CD4-positive, alpha-beta T cell (primary cell): ENCODE measurements at regions not wholly inside any gene's neighbourhood (a gene's known extent, or its start where the extent isn't known, plus 50 kb on each side); places are given as distances from the start of the nearest gene placed in this dataset.

Experiments used
- ATAC-seq: fragments of 200-7000 bp; cut with Tn5 transposase; one replicate; pipeline ENCODE4 v1.10.0; 2022; ENCODE audit warnings: mild to moderate bottlenecking; ENCODE audit not compliant: poor library complexity
- CTCF ChIA-PET: fragments of 350-600 bp; sonication (Branson Sonifier 250); formaldehyde crosslinking; loops from one replicate; lab custom pipeline; 2021; ENCODE audit warnings: antibody characterized with exemption, inconsistent platforms; lab: Charles Lee
- POLR2A ChIA-PET: fragments of 350-600 bp; sonication (Branson Sonifier 250); formaldehyde crosslinking; loops from one replicate; lab custom pipeline; 2021; ENCODE audit warnings: antibody characterized with exemption, inconsistent platforms; lab: Charles Lee
- DNase-seq, 14 experiments: peaks; one replicate each; pipeline ENCODE4 v3.0.0-alpha.2; 2013 to 2020; ENCODE audit warnings: mixed read lengths in 2 of 14
- H3K27ac ChIP-seq, 2 donors: one replicate each; pipeline versions ENCODE4 v1.5.1 to v1.7.0; 2013; ENCODE audit warnings: low read length in 2 of 2, low read depth in 1 of 2, mild to moderate bottlenecking in 1 of 2
- H3K27me3 ChIP-seq, 2 experiments: 1 replicate in 1 of 2; 2 replicates in 1 of 2; pipeline versions ENCODE4 v1.6.1 to v1.7.0; 2013; ENCODE audit warnings: low read length in 2 of 2, control low read depth in 1 of 2, mild to moderate bottlenecking in 1 of 2, moderate library complexity in 1 of 2; ENCODE audit not compliant: insufficient read depth in 2 of 2, control insufficient read depth in 1 of 2
- H3K36me3 ChIP-seq: one replicate; pipeline ENCODE4 v1.6.1; 2013; ENCODE audit warnings: low read length, control low read depth; ENCODE audit not compliant: insufficient read depth
- H3K4me1 ChIP-seq: one replicate; pipeline ENCODE4 v1.6.1; 2013; ENCODE audit warnings: low read length, control low read depth; ENCODE audit not compliant: insufficient read depth
- H3K4me3 ChIP-seq: one replicate; pipeline ENCODE4 v1.5.1; 2013; ENCODE audit warnings: mild to moderate bottlenecking, low read length, moderate library complexity
- H3K9me3 ChIP-seq, 2 experiments: 1 replicate in 1 of 2; 2 replicates in 1 of 2; pipeline versions ENCODE4 v1.6.1 to v1.7.0; 2013; ENCODE audit warnings: low read length in 2 of 2, mild to moderate bottlenecking in 2 of 2, control low read depth in 1 of 2, moderate library complexity in 1 of 2; ENCODE audit not compliant: control insufficient read depth in 1 of 2, insufficient read depth in 1 of 2
- H3K27ac Mint-ChIP-seq: one replicate; pipeline ENCODE4 v1.8.0; 2020; ENCODE audit warnings: mixed read lengths
- H3K27me3 Mint-ChIP-seq: one replicate; pipeline ENCODE4 v1.8.0; 2021; ENCODE audit warnings: mixed read lengths
- H3K36me3 Mint-ChIP-seq: one replicate; pipeline ENCODE4 v1.8.0; 2021; ENCODE audit warnings: low read depth, mixed read lengths
- H3K4me1 Mint-ChIP-seq: one replicate; pipeline ENCODE4 v1.8.0; 2021; ENCODE audit warnings: low read depth, mixed read lengths
- H3K4me3 Mint-ChIP-seq: one replicate; pipeline ENCODE4 v1.8.0; 2020; ENCODE audit warnings: mild to moderate bottlenecking, mixed read lengths
- H3K9me3 Mint-ChIP-seq: one replicate; pipeline ENCODE4 v1.8.0; 2020; ENCODE audit warnings: mixed read lengths
- intact Hi-C, 2 experiments: fragments of 100-400 bp; cut with DNase I in 1 of 2; cut with micrococcal nuclease in 1 of 2; formaldehyde crosslinking; loops; one replicate each; pipeline versions ENCODE4 v1.15.1 to v1.9.0; 2023 to 2025; cut with DNase I, micrococcal nuclease
- TF ChIP-seq, protein P1 (sequence below): fragments of 200-600 bp; IDR thresholded peaks from one replicate; pipeline ENCODE4 v1.8.0; 2022; ENCODE audit warnings: antibody characterized with exemption, mild to moderate bottlenecking

DNA sequence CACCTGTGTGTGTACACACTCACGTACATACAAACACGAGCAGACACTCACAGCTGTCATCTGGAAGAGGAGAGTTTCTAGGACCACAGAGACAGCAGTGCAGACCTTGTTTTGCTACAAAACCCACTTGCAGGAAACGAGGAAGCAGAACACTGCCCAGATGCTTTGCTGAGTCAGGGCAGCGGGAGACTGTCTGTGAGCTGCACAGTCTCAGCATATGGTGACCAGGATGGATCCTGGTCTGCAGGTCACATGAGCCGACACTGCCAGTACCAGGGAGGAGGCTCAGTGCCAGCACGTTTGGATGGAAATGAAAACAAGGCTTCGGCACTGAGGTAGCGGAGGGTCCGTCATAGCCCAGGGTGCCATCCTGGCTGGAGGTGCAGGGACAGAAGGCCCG is 117.6 kb upstream of the DPP6 start:
- no peaks in the 10 kb centered on the region for H3K36me3 Mint-ChIP-seq
- peaks cover 0 to 29% of the 10 kb centered on the region in 2 experiments for H3K9me3 ChIP-seq
- no peaks in the 10 kb centered on the region for H3K4me1 ChIP-seq
- intact Hi-C loops: no loop called here
- H3K27ac ChIP-seq: no peak overlapping the region
- H3K27me3 Mint-ChIP-seq: no peaks in the 10 kb centered on the region
- ATAC-seq: no peak
- H3K4me3 Mint-ChIP-seq: no peak overlapping the region
- no peaks in the 10 kb centered on the region for H3K4me1 Mint-ChIP-seq
- H3K27me3 ChIP-seq: no peaks in the 10 kb centered on the region
- no peak overlapping the region for H3K27ac Mint-ChIP-seq
- DNase-seq: no peak
- ChIA-PET CTCF (no interaction called here), POLR2A (no interaction called here)
- H3K36me3 ChIP-seq: no peaks in the 10 kb centered on the region
- TF ChIP-seq, protein P1, sequence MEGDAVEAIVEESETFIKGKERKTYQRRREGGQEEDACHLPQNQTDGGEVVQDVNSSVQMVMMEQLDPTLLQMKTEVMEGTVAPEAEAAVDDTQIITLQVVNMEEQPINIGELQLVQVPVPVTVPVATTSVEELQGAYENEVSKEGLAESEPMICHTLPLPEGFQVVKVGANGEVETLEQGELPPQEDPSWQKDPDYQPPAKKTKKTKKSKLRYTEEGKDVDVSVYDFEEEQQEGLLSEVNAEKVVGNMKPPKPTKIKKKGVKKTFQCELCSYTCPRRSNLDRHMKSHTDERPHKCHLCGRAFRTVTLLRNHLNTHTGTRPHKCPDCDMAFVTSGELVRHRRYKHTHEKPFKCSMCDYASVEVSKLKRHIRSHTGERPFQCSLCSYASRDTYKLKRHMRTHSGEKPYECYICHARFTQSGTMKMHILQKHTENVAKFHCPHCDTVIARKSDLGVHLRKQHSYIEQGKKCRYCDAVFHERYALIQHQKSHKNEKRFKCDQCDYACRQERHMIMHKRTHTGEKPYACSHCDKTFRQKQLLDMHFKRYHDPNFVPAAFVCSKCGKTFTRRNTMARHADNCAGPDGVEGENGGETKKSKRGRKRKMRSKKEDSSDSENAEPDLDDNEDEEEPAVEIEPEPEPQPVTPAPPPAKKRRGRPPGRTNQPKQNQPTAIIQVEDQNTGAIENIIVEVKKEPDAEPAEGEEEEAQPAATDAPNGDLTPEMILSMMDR: no peak
- peaks cover 10% of the 10 kb centered on the region for H3K9me3 Mint-ChIP-seq
- H3K4me3 ChIP-seq: no peak overlapping the region

- H3K27ac ChIP-seq: no peak overlapping the region
- H3K36me3 Mint-ChIP-seq: no peaks in the 10 kb centered on the region
- peaks cover 0 to 29% of the 10 kb centered on the region in 2 experiments for H3K9me3 ChIP-seq
- H3K27me3 Mint-ChIP-seq: no peaks in the 10 kb centered on the region
- POLR2A ChIA-PET: no interaction called here
- CTCF ChIA-PET: no interaction called here
- H3K27ac Mint-ChIP-seq: no peak overlapping the region
- H3K4me1 ChIP-seq: no peaks in the 10 kb centered on the region
- H3K4me3 Mint-ChIP-seq: no peak overlapping the region
- intact Hi-C loops: no loop called here
- ATAC-seq (no peak), DNase-seq (no peak)
- H3K4me1 Mint-ChIP-seq: no peaks in the 10 kb centered on the region
- TF ChIP-seq, protein P1: no peak
- peaks cover 10% of the 10 kb centered on the region for H3K9me3 Mint-ChIP-seq
- H3K27me3 ChIP-seq: no peaks in the 10 kb centered on the region
- H3K4me3 ChIP-seq: no peak overlapping the region
- H3K36me3 ChIP-seq: no peaks in the 10 kb centered on the region
These were observed 117.1 kb upstream of the DPP6 start for GRCh38 chr7:153935095-153935494.

DNA sequence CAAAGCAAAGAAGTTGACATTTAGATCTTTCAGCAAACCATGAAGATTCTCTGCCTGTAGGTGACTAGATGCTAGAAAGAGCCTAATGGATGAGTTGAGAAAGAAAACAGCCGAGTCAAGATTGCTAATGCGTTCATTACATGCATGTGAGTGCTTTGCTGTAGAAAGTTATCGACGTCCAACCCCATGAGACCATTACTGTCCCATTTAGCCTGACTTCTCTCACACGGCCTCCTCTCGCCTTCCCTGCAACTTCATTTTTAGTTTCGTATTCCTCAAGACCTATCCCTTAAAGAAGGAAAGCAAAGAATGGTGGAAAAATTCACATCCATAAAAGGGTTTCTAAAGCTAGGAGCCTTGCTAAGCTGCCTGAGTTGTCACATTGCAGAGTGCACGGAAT is 113.7 kb upstream of the DPP6 start:
- Mint-ChIP-seq H3K36me3 (no peaks in the 10 kb centered on the region), H3K4me3 (no peak overlapping the region), H3K4me1 (no peaks in the 10 kb centered on the region), H3K27ac (no peak overlapping the region), H3K27me3 (no peaks in the 10 kb centered on the region), H3K9me3 (peaks cover 6% of the 10 kb centered on the region)
- TF ChIP-seq, protein P1: no peak
- intact Hi-C loops: no loop called here
- CTCF ChIA-PET: no interaction called here
- H3K27ac ChIP-seq: no peak overlapping the region
- POLR2A ChIA-PET: no interaction called here
- ATAC-seq (no peak), DNase-seq (no peak)
- no peaks in the 10 kb centered on the region for H3K4me1 ChIP-seq
- no peak overlapping the region for H3K4me3 ChIP-seq
- no peaks in the 10 kb centered on the region for H3K36me3 ChIP-seq
- H3K9me3 ChIP-seq: peaks cover 0 to 33% of the 10 kb centered on the region in 2 experiments
- H3K27me3 ChIP-seq: no peaks in the 10 kb centered on the region
